ENCODE measurements at regions not wholly inside any gene's neighbourhood (a gene's known extent, or its start where the extent isn't known, plus 50 kb on each side); places are given as distances from the start of the nearest gene placed in this dataset.
"Not testable (repeated sequence)": the region's sequence is repeated elsewhere in the genome, so short reads cannot be mapped to it uniquely, and the experiment has no call there.

DNA sequence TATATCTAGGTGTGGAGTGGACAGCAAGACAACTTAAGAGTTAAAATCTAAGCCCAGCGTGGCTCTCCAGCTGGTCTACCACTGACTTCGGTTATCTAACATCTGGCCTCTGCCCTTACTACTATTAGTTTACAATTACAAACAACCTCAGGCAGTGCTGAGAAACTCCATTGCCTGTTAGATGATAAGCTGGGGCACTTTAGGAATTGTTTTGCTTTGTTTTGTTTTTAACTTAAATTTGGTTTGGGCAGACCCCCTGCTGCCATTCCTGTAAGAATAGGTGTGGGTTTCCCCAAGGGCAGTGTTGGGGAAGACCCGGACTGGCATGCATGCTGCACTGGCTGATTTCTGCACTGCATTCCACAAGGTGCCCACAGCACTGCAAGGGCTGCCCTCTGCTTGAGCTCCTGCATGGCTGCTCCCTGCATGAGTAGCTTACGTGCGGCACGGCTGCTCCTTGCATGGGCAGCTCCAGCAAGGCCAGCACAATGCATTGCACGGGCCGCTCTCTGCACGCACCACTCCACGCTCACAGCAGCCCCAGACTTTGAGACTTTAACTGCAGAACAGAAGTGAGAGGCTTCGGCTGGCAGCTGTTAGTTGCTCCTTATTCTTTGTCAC is 74.2 kb upstream of the SERTAD2 start:
- Histone ChIP-seq H3K4me3 (ENCODE audit: low read length) (no peak overlapping the region), H3K27ac (ENCODE audit: low read depth, low read length) (no peak overlapping the region), H3K4me1 (ENCODE audit: control insufficient read depth, insufficient read depth, low read length) (peaks cover 10% of the 10 kb centered on the region), H3K9ac (ENCODE audit: low read length) (no peak overlapping the region), H3K36me3 (ENCODE audit: control insufficient read depth, insufficient read depth, low read length) (no peaks in the 10 kb centered on the region), H3K27me3 (ENCODE audit: control insufficient read depth, insufficient read depth, low read length) (no peaks in the 10 kb centered on the region)

DNA sequence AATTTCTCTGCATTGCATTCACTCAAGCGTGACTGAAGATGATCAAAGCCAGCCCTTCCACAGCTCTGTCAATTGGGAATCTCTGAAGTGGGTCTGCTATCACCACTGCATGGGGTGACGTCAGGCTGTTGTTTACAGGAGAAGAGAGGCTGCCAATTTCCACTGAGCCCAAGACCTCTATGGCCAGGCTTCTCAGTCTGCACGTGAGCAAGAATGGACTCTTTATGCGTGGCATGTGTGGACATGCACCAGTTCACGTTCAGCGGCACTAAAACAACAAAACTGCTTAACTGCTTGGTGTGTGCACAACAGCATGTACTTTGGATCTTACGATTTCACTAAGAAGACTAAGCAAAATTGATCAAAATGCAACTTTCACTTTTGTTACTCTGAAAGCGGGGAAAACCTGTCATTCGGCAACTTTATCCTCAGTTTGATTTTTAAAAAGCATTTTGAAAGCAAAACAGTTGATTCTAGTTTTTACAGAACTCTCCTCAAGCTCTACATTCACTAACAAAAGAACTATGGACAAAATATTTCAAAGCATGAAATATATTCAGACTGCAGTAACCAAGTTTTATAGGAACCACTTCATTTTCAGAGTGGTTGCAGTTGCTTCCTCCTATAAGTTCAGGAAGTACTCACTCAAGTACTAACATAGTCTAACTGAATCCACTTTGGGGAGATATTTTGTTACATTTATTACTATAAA is 77.0 kb upstream of the SERTAD2 start:
- Histone ChIP-seq H3K27me3 (ENCODE audit: control insufficient read depth, insufficient read depth, low read length) (no peaks in the 10 kb centered on the region), H3K4me1 (ENCODE audit: control insufficient read depth, insufficient read depth, low read length) (peaks cover 10% of the 10 kb centered on the region), H3K27ac (ENCODE audit: low read depth, low read length) (peak overlapping the region; percentile 65), H3K4me3 (ENCODE audit: low read length) (peak overlapping the region; percentile 79), H3K9ac (ENCODE audit: low read length) (no peak overlapping the region), H3K36me3 (ENCODE audit: control insufficient read depth, insufficient read depth, low read length) (no peaks in the 10 kb centered on the region)

DNA sequence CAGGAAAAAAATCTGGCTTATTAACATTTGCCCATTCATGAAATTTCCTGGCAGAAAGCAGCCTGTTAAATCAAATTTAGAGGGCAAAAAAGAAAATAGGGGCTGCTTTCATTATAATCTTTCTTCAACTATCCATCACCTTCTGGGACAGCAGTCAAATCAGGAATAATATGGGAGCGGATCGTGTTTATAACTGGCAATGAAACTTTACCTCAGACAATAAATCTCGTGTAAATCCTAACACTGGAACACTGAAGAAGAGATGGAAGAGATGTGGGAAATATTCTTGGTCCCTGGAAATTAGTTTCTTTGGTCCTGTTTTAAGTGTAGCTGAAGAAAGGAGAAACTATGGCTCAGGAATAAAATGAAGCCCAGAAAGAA is 77.5 kb upstream of the SERTAD2 start:
- peak overlapping the region; percentile 79 for H3K4me3 ChIP-seq (ENCODE audit: low read length)
- H3K27me3 ChIP-seq (ENCODE audit: control insufficient read depth, insufficient read depth, low read length), result no peaks in the 10 kb centered on the region
- peaks cover 10% of the 10 kb centered on the region for H3K4me1 ChIP-seq (ENCODE audit: control insufficient read depth, insufficient read depth, low read length)
- no peak overlapping the region for H3K9ac ChIP-seq (ENCODE audit: low read length)
- H3K27ac ChIP-seq (ENCODE audit: low read depth, low read length), result peak overlapping the region; percentile 65
- H3K36me3 ChIP-seq (ENCODE audit: control insufficient read depth, insufficient read depth, low read length), result no peaks in the 10 kb centered on the region

DNA sequence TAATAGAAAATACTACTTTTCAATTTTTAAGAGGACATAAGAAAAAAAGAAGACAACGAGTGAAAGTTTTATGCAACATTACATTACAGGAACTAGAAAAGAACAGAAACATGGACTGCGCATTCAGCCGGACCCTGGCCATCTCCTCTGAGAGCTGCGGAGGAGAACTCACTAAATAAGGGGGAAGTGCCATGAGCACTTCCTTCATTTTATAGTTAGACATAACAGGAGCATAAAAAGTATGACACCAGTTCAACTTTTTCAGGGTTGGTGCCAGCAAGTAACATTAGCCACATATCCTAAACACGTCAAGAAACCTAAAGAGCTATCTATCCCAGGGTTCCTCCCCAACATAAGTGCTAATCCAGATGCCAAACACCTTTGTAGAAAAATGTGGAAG is 78.0 kb upstream of the SERTAD2 start:
- Histone ChIP-seq H3K9ac (ENCODE audit: low read length) (no peak overlapping the region), H3K36me3 (ENCODE audit: control insufficient read depth, insufficient read depth, low read length) (no peaks in the 10 kb centered on the region), H3K27ac (ENCODE audit: low read depth, low read length) (no peak overlapping the region), H3K4me1 (ENCODE audit: control insufficient read depth, insufficient read depth, low read length) (peaks cover 10% of the 10 kb centered on the region), H3K27me3 (ENCODE audit: control insufficient read depth, insufficient read depth, low read length) (no peaks in the 10 kb centered on the region), H3K4me3 (ENCODE audit: low read length) (no peak overlapping the region)

DNA sequence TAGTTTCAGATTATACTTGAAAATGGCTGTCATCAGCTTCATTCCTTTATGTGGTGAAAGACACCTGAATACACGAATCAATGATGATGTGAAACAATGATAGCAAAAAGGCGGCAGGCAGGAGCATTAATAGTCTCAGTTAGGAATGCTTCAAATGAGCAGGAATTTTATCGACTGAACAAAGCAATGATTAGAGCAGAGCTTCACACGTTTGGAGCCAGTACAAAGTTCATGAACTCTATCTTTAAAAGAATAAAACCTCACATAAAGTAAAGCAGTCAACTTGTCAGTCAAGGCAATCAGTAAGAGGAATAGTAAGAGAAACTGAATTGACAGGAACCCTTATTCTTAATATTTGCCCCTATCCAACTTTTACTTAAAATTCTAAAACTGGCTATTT is 78.4 kb upstream of the SERTAD2 start:
- Histone ChIP-seq H3K4me1 (ENCODE audit: control insufficient read depth, insufficient read depth, low read length) (peaks cover 10% of the 10 kb centered on the region), H3K36me3 (ENCODE audit: control insufficient read depth, insufficient read depth, low read length) (no peaks in the 10 kb centered on the region), H3K27ac (ENCODE audit: low read depth, low read length) (no peak overlapping the region), H3K27me3 (ENCODE audit: control insufficient read depth, insufficient read depth, low read length) (no peaks in the 10 kb centered on the region), H3K4me3 (ENCODE audit: low read length) (no peak overlapping the region), H3K9ac (ENCODE audit: low read length) (no peak overlapping the region)

DNA sequence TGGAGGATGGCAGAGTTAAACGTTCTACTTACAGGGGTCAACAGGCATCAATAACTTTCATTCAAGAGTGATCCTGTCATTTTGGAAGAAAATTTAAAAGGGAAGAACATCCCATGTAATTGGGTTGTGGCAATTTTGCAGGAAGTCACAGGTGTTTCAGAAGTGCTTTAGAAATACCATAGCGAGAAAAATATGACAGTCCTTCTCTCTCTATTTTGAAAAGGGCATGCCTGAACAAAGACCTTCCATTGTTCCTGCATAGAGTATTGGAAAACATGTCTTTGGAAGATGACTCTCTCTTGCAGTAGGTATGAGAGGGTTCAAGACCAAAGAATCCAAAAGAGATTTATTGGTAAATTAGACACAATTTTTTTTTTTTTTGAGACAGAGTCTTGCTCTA is 81.8 kb upstream of the SERTAD2 start:
- peaks cover 4% of the 10 kb centered on the region for H3K4me1 ChIP-seq (ENCODE audit: control insufficient read depth, insufficient read depth, low read length)
- H3K36me3 ChIP-seq (ENCODE audit: control insufficient read depth, insufficient read depth, low read length), result no peaks in the 10 kb centered on the region
- H3K9ac ChIP-seq (ENCODE audit: low read length), result no peak overlapping the region
- no peak overlapping the region for H3K27ac ChIP-seq (ENCODE audit: low read depth, low read length)
- no peak overlapping the region for H3K4me3 ChIP-seq (ENCODE audit: low read length)
- no peaks in the 10 kb centered on the region for H3K27me3 ChIP-seq (ENCODE audit: control insufficient read depth, insufficient read depth, low read length)

DNA sequence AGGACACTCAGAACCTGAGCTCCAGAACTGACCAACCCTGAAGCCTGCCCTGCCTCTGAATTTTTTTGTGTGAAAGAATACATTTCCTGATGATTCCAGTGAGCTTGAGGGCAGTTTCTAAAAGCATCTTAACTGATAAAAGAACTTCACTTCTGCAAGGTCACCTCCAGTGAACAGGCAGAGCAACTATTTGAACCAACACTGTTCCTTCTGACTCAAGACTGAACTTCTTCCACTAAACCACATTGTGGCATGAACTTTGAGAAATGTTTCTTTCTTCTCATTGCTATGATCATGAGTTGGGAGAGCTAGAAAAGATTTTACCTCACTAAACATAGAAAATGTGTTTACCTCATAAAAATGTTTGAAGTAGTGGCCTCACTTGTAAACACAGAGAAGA is 83.8 kb upstream of the SERTAD2 start:
- H3K27me3 ChIP-seq (ENCODE audit: control insufficient read depth, insufficient read depth, low read length), result no peaks in the 10 kb centered on the region
- no peak overlapping the region for H3K27ac ChIP-seq (ENCODE audit: low read depth, low read length)
- no peak overlapping the region for H3K4me3 ChIP-seq (ENCODE audit: low read length)
- no peaks in the 10 kb centered on the region for H3K4me1 ChIP-seq (ENCODE audit: control insufficient read depth, insufficient read depth, low read length)
- H3K9ac ChIP-seq (ENCODE audit: low read length), result no peak overlapping the region
- H3K36me3 ChIP-seq (ENCODE audit: control insufficient read depth, insufficient read depth, low read length), result no peaks in the 10 kb centered on the region

DNA sequence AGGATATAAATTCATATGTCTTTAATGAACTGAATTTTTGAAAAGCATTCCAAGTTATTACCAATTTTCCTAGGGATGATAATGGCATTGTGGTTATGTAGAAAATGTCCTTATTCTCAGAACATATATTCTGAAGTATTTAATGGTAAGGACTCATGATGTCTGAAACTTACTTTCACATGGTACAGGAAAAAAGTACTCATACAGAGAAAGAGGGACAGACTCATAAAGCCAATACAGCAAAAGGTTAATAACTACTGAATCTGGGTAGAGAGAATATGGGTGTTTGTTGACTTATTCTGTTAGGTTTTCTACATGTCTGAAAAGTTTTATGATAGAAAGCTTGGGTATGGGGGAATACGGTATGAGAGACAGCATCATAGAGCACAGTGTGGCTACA is 84.3 kb upstream of the SERTAD2 start:
- no peaks in the 10 kb centered on the region for H3K36me3 ChIP-seq (ENCODE audit: control insufficient read depth, insufficient read depth, low read length)
- H3K4me1 ChIP-seq (ENCODE audit: control insufficient read depth, insufficient read depth, low read length), result no peaks in the 10 kb centered on the region
- no peak overlapping the region for H3K9ac ChIP-seq (ENCODE audit: low read length)
- no peak overlapping the region for H3K4me3 ChIP-seq (ENCODE audit: low read length)
- no peak overlapping the region for H3K27ac ChIP-seq (ENCODE audit: low read depth, low read length)
- H3K27me3 ChIP-seq (ENCODE audit: control insufficient read depth, insufficient read depth, low read length), result no peaks in the 10 kb centered on the region

DNA sequence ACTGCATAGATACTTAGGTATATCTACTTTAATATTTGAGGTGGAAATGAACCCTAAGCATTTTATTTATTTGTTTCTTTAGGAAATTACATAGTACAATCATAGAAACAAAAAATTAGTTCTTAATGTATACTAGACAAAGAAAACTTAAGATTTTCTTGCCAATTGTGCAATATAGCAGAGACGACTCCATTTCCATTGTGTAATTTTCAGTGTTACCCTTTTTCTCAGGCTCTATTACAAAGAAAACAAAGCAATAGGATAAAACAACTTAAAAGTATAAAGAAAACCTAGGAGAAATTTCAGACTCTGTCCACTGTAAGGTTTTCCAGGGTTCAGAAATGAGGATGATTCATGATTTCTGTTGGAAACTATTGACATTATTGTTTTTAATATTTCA is 89.0 kb upstream of the SERTAD2 start:
- Histone ChIP-seq H3K27me3 (ENCODE audit: control insufficient read depth, insufficient read depth, low read length) (no peaks in the 10 kb centered on the region), H3K9ac (ENCODE audit: low read length) (no peak overlapping the region), H3K4me3 (ENCODE audit: low read length) (no peak overlapping the region), H3K4me1 (ENCODE audit: control insufficient read depth, insufficient read depth, low read length) (no peaks in the 10 kb centered on the region), H3K27ac (ENCODE audit: low read depth, low read length) (no peak overlapping the region), H3K36me3 (ENCODE audit: control insufficient read depth, insufficient read depth, low read length) (no peaks in the 10 kb centered on the region)

DNA sequence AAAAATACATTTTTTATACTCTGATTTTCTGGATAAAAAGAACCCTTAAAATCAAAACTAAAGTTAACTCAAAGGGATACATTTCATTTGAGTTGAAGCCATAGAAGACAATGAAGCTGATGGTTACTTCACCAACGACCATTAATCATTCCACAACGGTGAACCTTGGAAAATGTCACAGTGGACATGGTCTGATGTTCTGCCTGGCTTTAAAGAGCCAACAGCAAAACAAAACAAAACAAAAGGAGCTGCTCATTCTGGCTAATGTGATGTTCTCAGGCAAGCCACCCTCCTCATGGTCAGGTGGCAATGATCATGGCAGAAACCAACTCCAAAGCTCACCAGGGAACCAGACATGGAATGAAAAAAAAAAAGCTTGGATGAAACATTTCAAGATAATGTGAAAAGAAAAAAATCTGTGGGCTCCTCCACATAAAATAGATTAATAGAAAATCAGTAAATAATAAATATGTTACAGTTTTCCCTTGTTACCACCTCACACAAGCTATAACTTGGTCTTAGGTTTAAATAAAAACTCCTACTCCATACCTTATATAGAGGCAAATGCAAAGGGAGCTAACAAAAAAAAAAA is 90.1 kb upstream of the SERTAD2 start:
- Histone ChIP-seq H3K4me3 (ENCODE audit: low read length) (no peak overlapping the region), H3K36me3 (ENCODE audit: control insufficient read depth, insufficient read depth, low read length) (no peaks in the 10 kb centered on the region), H3K9ac (ENCODE audit: low read length) (no peak overlapping the region), H3K27ac (ENCODE audit: low read depth, low read length) (no peak overlapping the region), H3K27me3 (ENCODE audit: control insufficient read depth, insufficient read depth, low read length) (no peaks in the 10 kb centered on the region), H3K4me1 (ENCODE audit: control insufficient read depth, insufficient read depth, low read length) (peaks cover 4% of the 10 kb centered on the region)

DNA sequence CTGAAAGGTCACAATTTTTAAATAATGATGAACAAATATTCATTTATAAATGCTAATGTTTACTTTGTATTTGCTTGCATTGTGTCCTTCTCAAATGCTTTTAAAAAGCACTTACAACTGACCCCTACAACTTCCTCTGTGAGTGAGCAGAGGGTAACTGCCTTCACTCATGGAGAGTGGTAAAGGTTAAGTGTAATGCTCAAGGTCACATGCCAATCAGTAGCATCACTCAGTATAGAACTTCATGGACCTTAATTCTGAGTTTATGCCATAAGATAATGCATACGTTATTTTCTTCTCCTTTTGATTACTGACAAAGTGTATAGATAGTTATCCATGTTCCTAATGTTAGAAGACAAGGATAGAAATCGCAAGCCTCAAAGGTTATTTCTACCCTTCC is 91.8 kb upstream of the SERTAD2 start:
- Histone ChIP-seq H3K27ac (ENCODE audit: low read depth, low read length) (no peak overlapping the region), H3K36me3 (ENCODE audit: control insufficient read depth, insufficient read depth, low read length) (no peaks in the 10 kb centered on the region), H3K4me1 (ENCODE audit: control insufficient read depth, insufficient read depth, low read length) (peaks cover 10% of the 10 kb centered on the region), H3K9ac (ENCODE audit: low read length) (no peak overlapping the region), H3K4me3 (ENCODE audit: low read length) (no peak overlapping the region), H3K27me3 (ENCODE audit: control insufficient read depth, insufficient read depth, low read length) (no peaks in the 10 kb centered on the region)

DNA sequence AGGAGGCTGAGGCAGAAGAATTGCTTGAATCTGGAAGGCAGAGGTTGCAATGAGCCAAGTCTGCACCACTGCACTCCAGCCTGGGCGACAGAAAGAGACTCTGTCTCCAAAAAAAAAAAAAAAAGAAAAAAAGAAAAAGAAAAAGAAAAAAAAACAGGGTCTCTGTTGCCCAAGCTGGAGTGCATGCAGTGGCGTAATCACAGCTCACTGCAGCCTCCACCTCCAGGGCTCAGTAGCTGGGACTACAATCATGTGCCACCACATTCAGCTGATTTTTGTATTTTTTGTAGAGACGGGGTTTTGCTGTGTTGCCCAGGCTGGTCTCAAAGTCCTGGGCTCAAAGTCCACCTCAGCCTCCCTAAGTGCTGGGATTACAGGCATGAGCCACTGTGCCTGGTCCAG is 94.0 kb upstream of the SERTAD2 start:
- H3K9ac ChIP-seq (ENCODE audit: low read length); H3K36me3 ChIP-seq (ENCODE audit: control insufficient read depth, insufficient read depth, low read length); H3K27me3 ChIP-seq (ENCODE audit: control insufficient read depth, insufficient read depth, low read length); H3K27ac ChIP-seq (ENCODE audit: low read depth, low read length); H3K4me3 ChIP-seq (ENCODE audit: low read length): not testable (repeated sequence)
- H3K4me1 ChIP-seq (ENCODE audit: control insufficient read depth, insufficient read depth, low read length), result peaks cover 14% of the 10 kb centered on the region

DNA sequence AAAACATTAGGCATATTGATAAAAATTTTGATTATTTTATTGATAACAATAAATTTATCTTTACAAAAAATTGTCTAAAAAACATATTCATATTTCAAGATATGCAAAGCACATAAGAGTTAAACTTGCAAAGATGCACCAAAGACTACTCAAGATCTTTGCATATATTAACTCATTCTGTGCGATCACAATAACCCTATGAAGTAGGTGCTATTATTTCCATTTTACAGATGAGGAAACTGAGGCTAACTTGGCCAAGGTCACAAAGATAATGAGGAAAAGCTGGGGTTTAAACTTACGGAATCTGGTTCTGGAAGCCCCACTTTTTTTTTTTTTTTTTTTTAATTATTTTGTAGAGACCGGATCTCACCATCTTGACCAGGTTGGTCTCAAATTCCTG is 94.4 kb upstream of the SERTAD2 start:
- H3K27ac ChIP-seq (ENCODE audit: low read depth, low read length), result no peak overlapping the region
- H3K27me3 ChIP-seq (ENCODE audit: control insufficient read depth, insufficient read depth, low read length), result no peaks in the 10 kb centered on the region
- no peak overlapping the region for H3K9ac ChIP-seq (ENCODE audit: low read length)
- H3K36me3 ChIP-seq (ENCODE audit: control insufficient read depth, insufficient read depth, low read length), result no peaks in the 10 kb centered on the region
- peaks cover 14% of the 10 kb centered on the region for H3K4me1 ChIP-seq (ENCODE audit: control insufficient read depth, insufficient read depth, low read length)
- no peak overlapping the region for H3K4me3 ChIP-seq (ENCODE audit: low read length)

Measured in rectal smooth muscle tissue (tissue), 1 donor.